A673 (cell line): ENCODE measurements at regions not wholly inside any gene's neighbourhood (a gene's known extent, or its start where the extent isn't known, plus 50 kb on each side); places are given as distances from the start of the nearest gene placed in this dataset.

Source experiments
- BruUV-seq: library from RNA; stranded (reverse); fragments of 400-500 nt; replicated peaks from 2 replicates; lab custom pipeline; 2021; lab: Mats Ljungman, UMichigan
- CTCF ChIA-PET: fragments of 300-600 bp; sonication (Branson Sonifier 250); formaldehyde crosslinking; loops from one replicate; lab custom pipeline; 2022; ENCODE audit warnings: antibody characterized with exemption; lab: Charles Lee
- POLR2A ChIA-PET: fragments of 300-600 bp; sonication (Branson Sonifier 250); formaldehyde crosslinking; loops from one replicate; lab custom pipeline; 2022; ENCODE audit warnings: antibody characterized with exemption; ENCODE audit not compliant: low non-redundant PET; lab: Charles Lee
- DNase-seq: peaks from one replicate; pipeline ENCODE4 v3.0.0-alpha.2; 2015; ENCODE audit warnings: low spot score
- H3K27ac ChIP-seq: fragments of 200-600 bp; sonication (generic); 2 replicates; pipeline ENCODE4 v1.5.1; 2016; ENCODE audit warnings: mixed run types, low read depth, mild to moderate bottlenecking, mixed read lengths, antibody characterized with exemption, low read length; ENCODE audit not compliant: poor library complexity, severe bottlenecking
- H3K27me3 ChIP-seq: fragments of 200-600 bp; sonication (generic); replicated peaks from 2 replicates; pipeline ENCODE4 v1.6.1; 2017; ENCODE audit warnings: mixed run types, low read depth, mild to moderate bottlenecking, mixed read lengths, antibody characterized with exemption, low read length; ENCODE audit not compliant: insufficient read depth, poor library complexity
- H3K36me3 ChIP-seq: fragments of 200-600 bp; sonication (generic); 2 replicates; pipeline ENCODE4 v1.6.1; 2016; ENCODE audit warnings: mixed run types, mild to moderate bottlenecking, mixed read lengths, antibody characterized with exemption, low read length; ENCODE audit not compliant: insufficient read depth, poor library complexity, severe bottlenecking
- H3K4me1 ChIP-seq: fragments of 200-600 bp; sonication (generic); 2 replicates; pipeline ENCODE4 v1.6.1; 2017; ENCODE audit warnings: mixed run types, mild to moderate bottlenecking, mixed read lengths, antibody characterized with exemption, low read length; ENCODE audit not compliant: insufficient read depth, poor library complexity, severe bottlenecking
- H3K4me3 ChIP-seq: fragments of 200-600 bp; sonication (generic); 2 replicates; pipeline ENCODE4 v1.5.1; 2016; ENCODE audit warnings: low read depth, mixed run types, mild to moderate bottlenecking, mixed read lengths, low read length; ENCODE audit not compliant: poor library complexity, severe bottlenecking
- H3K9me3 ChIP-seq: fragments of 200-600 bp; sonication (generic); 2 replicates; pipeline ENCODE4 v1.6.1; 2016; ENCODE audit warnings: mixed run types, low read depth, mild to moderate bottlenecking, mixed read lengths, antibody characterized with exemption, low read length; ENCODE audit not compliant: poor library complexity, severe bottlenecking
- CTCF ChIP-seq: fragments of 300-800, 200-600 bp; sonication (generic); conservative IDR thresholded peaks from 2 replicates; pipeline ENCODE4 v1.5.1; 2017; ENCODE audit warnings: low read depth, mild to moderate bottlenecking, antibody characterized with exemption, low read length, moderate library complexity, mixed read lengths
- EZH2 ChIP-seq: fragments of 200-600 bp; sonication (generic); IDR thresholded peaks from 2 replicates; pipeline ENCODE4 v1.6.1; 2017; ENCODE audit warnings: borderline replicate concordance, low read depth, mild to moderate bottlenecking, mixed read lengths, antibody characterized with exemption, low read length; ENCODE audit not compliant: poor library complexity, severe bottlenecking
- intact Hi-C: fragments of 100-400 bp; cut with micrococcal nuclease; formaldehyde crosslinking; loops from one replicate; pipeline ENCODE4 v1.10.0; 2022; ENCODE audit not compliant: unreplicated experiment

GRCh38 chr2:153163055-153163454 is 315.5 kb downstream of the RPRM start:
- peak; percentile 51 for DNase-seq
- TF ChIP-seq CTCF (peak; percentile 61), EZH2 (no peak)
- intact Hi-C loops, result loop anchor here (2.0 to 5.0 kb wide), 3 partner anchors 314 to 1214 kb away; partner anchors contain the start of gene RPRM
- H3K4me3 ChIP-seq, result no peak overlapping the region
- H3K27ac ChIP-seq, result no peak overlapping the region
- no peaks in the 10 kb centered on the region for H3K9me3 ChIP-seq
- no peaks in the 10 kb centered on the region for H3K27me3 ChIP-seq
- ChIA-PET CTCF (no interaction called here), POLR2A (no interaction called here)
- no TSS peak for BruUV-seq
- no peaks in the 10 kb centered on the region for H3K4me1 ChIP-seq
- no peaks in the 10 kb centered on the region for H3K36me3 ChIP-seq

- Histone ChIP-seq H3K4me1 (no peaks in the 10 kb centered on the region), H3K4me3 (no peak overlapping the region), H3K27ac (no peak overlapping the region), H3K36me3 (no peaks in the 10 kb centered on the region), H3K9me3 (no peaks in the 10 kb centered on the region), H3K27me3 (no peaks in the 10 kb centered on the region)
- no TSS peak for BruUV-seq
- ChIA-PET POLR2A (no interaction called here), CTCF (no interaction called here)
- TF ChIP-seq CTCF (no peak), EZH2 (no peak)
- intact Hi-C loops, result no loop called here
- no peak for DNase-seq
These were observed 321.8 kb downstream of the RPRM start for GRCh38 chr2:153156743-153157142.

GRCh38 chr2:153152036-153152435 is 326.5 kb downstream of the RPRM start:
- CTCF ChIA-PET, result no interaction called here
- H3K9me3 ChIP-seq, result no peaks in the 10 kb centered on the region
- no peaks in the 10 kb centered on the region for H3K36me3 ChIP-seq
- POLR2A ChIA-PET, result no interaction called here
- no TSS peak for BruUV-seq
- intact Hi-C loops, result no loop called here
- H3K27me3 ChIP-seq, result peaks cover 12% of the 10 kb centered on the region
- no peak overlapping the region for H3K4me3 ChIP-seq
- TF ChIP-seq EZH2 (no peak), CTCF (no peak)
- H3K27ac ChIP-seq, result no peak overlapping the region
- H3K4me1 ChIP-seq, result no peaks in the 10 kb centered on the region
- no peak for DNase-seq
